ENCODE measurements at regions not wholly inside any gene's neighbourhood (a gene's known extent, or its start where the extent isn't known, plus 50 kb on each side); places are given as distances from the start of the nearest gene placed in this dataset.

DNA sequence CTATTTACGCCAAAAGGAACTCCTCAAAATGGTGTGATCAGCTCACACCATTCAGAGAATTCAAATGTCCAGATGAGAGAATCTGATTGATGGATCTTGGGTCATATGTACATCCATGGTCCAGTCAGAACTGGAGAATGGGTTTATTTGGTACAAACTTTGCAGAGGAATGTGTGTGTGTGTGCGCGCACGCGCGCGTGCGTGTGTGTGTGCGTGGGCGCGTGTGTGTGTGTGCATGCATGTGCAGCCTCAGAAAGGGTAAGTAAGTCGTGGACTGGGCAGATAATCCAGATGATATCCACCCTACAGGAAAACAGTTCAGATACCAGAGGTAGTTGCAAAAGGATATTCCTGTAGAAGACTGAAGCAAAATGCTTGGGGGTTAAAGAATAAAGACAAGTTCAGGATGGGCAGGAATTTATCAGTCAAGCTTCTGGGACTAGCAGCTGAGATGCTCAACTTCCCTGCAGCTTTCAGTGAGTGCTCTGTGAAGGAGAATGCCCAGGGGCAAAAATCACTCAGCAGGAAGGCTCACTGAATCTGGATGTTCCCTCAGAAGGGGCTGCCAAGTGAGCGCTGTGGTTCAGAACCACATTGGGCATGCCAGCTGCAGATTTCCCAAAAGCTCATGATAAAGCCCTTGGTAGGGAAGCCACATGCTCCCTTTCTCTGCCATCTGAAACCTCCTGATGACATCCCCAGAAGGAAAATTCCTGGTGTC is 440.5 kb upstream of the SGCD start:
- no peak for ATAC-seq

DNA sequence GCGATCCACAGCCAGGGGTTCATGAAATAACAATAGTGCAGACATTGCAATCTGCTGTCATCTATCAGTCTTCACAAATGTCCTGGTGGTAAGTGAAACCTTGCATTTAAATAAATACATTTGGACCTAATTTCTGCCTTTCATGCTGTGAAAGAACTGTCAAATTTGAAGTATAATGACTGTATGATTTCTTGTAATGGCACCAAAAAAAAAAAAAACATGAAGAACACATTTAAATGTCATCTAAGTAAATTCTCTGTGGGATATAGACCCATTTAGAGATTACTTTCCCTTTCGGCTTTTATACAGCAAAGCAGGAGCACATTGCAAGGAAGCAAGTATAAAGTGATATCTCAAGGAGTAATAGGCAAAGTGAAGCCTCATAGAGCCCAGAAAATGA is 431.5 kb upstream of the SGCD start:
- TF ChIP-seq, protein P1, sequence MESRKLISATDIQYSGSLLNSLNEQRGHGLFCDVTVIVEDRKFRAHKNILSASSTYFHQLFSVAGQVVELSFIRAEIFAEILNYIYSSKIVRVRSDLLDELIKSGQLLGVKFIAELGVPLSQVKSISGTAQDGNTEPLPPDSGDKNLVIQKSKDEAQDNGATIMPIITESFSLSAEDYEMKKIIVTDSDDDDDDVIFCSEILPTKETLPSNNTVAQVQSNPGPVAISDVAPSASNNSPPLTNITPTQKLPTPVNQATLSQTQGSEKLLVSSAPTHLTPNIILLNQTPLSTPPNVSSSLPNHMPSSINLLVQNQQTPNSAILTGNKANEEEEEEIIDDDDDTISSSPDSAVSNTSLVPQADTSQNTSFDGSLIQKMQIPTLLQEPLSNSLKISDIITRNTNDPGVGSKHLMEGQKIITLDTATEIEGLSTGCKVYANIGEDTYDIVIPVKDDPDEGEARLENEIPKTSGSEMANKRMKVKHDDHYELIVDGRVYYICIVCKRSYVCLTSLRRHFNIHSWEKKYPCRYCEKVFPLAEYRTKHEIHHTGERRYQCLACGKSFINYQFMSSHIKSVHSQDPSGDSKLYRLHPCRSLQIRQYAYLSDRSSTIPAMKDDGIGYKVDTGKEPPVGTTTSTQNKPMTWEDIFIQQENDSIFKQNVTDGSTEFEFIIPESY (IDR thresholded peaks at IDR 0.05; ENCODE audit: extremely low read depth, insufficient replicate concordance, low read length), result no peak
- TF ChIP-seq JUND (IDR thresholded peaks at IDR 0.05) (no peak), RAD21 (IDR thresholded peaks at IDR 0.05; ENCODE audit: low read depth) (no peak), EGR1 (IDR thresholded peaks at IDR 0.05; ENCODE audit: low read depth) (no peak), ELF1 (IDR thresholded peaks at IDR 0.05; ENCODE audit: borderline replicate concordance, low read depth) (no peak), FOSL1 (IDR thresholded peaks at IDR 0.05; ENCODE audit: low read depth) (no peak), SIN3A (IDR thresholded peaks at IDR 0.05; ENCODE audit: low read depth) (no peak), EZH2phosphoT487 (IDR thresholded peaks at IDR 0.05; ENCODE audit: borderline replicate concordance) (no peak), CEBPB (IDR thresholded peaks at IDR 0.05; ENCODE audit: low read depth) (no peak), SRF (IDR thresholded peaks at IDR 0.05; ENCODE audit: low read depth) (no peak), SP1 (IDR thresholded peaks at IDR 0.05; ENCODE audit: low read depth) (no peak), POLR2AphosphoS5 (IDR thresholded peaks at IDR 0.05; ENCODE audit: low read depth, low read length) (no peak)
- TF ChIP-seq, protein P2, sequence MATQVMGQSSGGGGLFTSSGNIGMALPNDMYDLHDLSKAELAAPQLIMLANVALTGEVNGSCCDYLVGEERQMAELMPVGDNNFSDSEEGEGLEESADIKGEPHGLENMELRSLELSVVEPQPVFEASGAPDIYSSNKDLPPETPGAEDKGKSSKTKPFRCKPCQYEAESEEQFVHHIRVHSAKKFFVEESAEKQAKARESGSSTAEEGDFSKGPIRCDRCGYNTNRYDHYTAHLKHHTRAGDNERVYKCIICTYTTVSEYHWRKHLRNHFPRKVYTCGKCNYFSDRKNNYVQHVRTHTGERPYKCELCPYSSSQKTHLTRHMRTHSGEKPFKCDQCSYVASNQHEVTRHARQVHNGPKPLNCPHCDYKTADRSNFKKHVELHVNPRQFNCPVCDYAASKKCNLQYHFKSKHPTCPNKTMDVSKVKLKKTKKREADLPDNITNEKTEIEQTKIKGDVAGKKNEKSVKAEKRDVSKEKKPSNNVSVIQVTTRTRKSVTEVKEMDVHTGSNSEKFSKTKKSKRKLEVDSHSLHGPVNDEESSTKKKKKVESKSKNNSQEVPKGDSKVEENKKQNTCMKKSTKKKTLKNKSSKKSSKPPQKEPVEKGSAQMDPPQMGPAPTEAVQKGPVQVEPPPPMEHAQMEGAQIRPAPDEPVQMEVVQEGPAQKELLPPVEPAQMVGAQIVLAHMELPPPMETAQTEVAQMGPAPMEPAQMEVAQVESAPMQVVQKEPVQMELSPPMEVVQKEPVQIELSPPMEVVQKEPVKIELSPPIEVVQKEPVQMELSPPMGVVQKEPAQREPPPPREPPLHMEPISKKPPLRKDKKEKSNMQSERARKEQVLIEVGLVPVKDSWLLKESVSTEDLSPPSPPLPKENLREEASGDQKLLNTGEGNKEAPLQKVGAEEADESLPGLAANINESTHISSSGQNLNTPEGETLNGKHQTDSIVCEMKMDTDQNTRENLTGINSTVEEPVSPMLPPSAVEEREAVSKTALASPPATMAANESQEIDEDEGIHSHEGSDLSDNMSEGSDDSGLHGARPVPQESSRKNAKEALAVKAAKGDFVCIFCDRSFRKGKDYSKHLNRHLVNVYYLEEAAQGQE (IDR thresholded peaks at IDR 0.05; ENCODE audit: low read depth), result no peak
- no peak overlapping the region for H2AFZ ChIP-seq (ENCODE audit: low read depth, low read length, poor library complexity, severe bottlenecking)
- H4K20me1 ChIP-seq (ENCODE audit: insufficient read depth), result no peaks in the 10 kb centered on the region
- no peaks in the 10 kb centered on the region for H3K79me2 ChIP-seq (ENCODE audit: insufficient read depth, low read length)
- intact Hi-C loops (cut with micrococcal nuclease), result no loop called here
- ChIA-PET CTCF (no interaction called here), RAD21 (ENCODE audit: low non-redundant PET in 1 of 2, low total read pairs in 2 of 2, uncharacterized antibody in 2 of 2, unreplicated experiment in 2 of 2) (no interaction called here), POLR2A (no interaction called here)
- no peak overlapping the region for H3K4me3 ChIP-seq (replicated peaks in 1 of 2; ENCODE audit: low read depth in 1 of 2, low read length in 2 of 2)
- no peak overlapping the region for H3K27ac ChIP-seq (ENCODE audit: low read depth, low read length)
- ATAC-seq (no peak), DNase-seq (ENCODE audit: low read depth, low spot score) (no peak)
- H3K36me3 ChIP-seq (ENCODE audit: control insufficient read depth in 1 of 2, insufficient read depth in 2 of 2, low read length in 2 of 2), result no peaks in the 10 kb centered on the region
- BruUV-seq (replicated peaks), result no TSS peak
- no peak overlapping the region for H3K9ac ChIP-seq (ENCODE audit: low read length)
- H3K9me3 ChIP-seq (ENCODE audit: control insufficient read depth in 1 of 2, insufficient read depth in 1 of 2, low read depth in 1 of 2, low read length in 2 of 2), result peaks cover 0 to 6% of the 10 kb centered on the region in 2 experiments; a peak in 2 of 4 replicates
- H3K4me1 ChIP-seq (ENCODE audit: control insufficient read depth in 1 of 2, insufficient read depth in 2 of 2, low read length in 2 of 2), result no peaks in the 10 kb centered on the region
- no peaks in the 10 kb centered on the region for H3K27me3 ChIP-seq (ENCODE audit: insufficient read depth, low read length)
- no peaks in the 10 kb centered on the region for H3K9me2 ChIP-seq (ENCODE audit: insufficient read depth)
- H3K4me2 ChIP-seq (ENCODE audit: low read length), result no peak overlapping the region

More for the DNA sequence above, 440.5 kb upstream of the SGCD start:
- Histone ChIP-seq H3K9me3 (ENCODE audit: control insufficient read depth in 1 of 2, insufficient read depth in 1 of 2, low read depth in 1 of 2, low read length in 2 of 2) (peaks cover 6% of the 10 kb centered on the region in 2 experiments; a peak in 2 of 4 replicates), H3K9me2 (ENCODE audit: insufficient read depth) (no peaks in the 10 kb centered on the region), H3K4me2 (ENCODE audit: low read length) (no peak overlapping the region), H3K36me3 (ENCODE audit: control insufficient read depth in 1 of 2, insufficient read depth in 2 of 2, low read length in 2 of 2) (no peaks in the 10 kb centered on the region), H3K79me2 (ENCODE audit: insufficient read depth, low read length) (no peaks in the 10 kb centered on the region), H3K4me1 (ENCODE audit: control insufficient read depth in 1 of 2, insufficient read depth in 2 of 2, low read length in 2 of 2) (no peaks in the 10 kb centered on the region), H4K20me1 (ENCODE audit: insufficient read depth) (no peaks in the 10 kb centered on the region), H3K9ac (ENCODE audit: low read length) (no peak overlapping the region), H3K4me3 (replicated peaks in 1 of 2; ENCODE audit: low read depth in 1 of 2, low read length in 2 of 2) (no peak overlapping the region), H3K27me3 (ENCODE audit: insufficient read depth, low read length) (no peaks in the 10 kb centered on the region), H3K27ac (ENCODE audit: low read depth, low read length) (no peak overlapping the region), H2AFZ (ENCODE audit: low read depth, low read length, poor library complexity, severe bottlenecking) (no peak overlapping the region)
- CTCF ChIA-PET, result no interaction called here
- no TSS peak for BruUV-seq (replicated peaks)
- TF ChIP-seq JUND (IDR thresholded peaks at IDR 0.05) (no peak), ZFX (IDR thresholded peaks at IDR 0.05) (no peak), CEBPB (IDR thresholded peaks at IDR 0.05; ENCODE audit: low read depth) (no peak), SRF (IDR thresholded peaks at IDR 0.05; ENCODE audit: low read depth) (no peak), EZH2 (IDR thresholded peaks at IDR 0.05) (no peak)
- TF ChIP-seq, protein P3, sequence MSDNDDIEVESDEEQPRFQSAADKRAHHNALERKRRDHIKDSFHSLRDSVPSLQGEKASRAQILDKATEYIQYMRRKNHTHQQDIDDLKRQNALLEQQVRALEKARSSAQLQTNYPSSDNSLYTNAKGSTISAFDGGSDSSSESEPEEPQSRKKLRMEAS (IDR thresholded peaks at IDR 0.05), result no peak
- RAD21 ChIA-PET (ENCODE audit: low non-redundant PET in 1 of 2, low total read pairs in 2 of 2, uncharacterized antibody in 2 of 2, unreplicated experiment in 2 of 2), result no interaction called here
- intact Hi-C loops (cut with micrococcal nuclease), result no loop called here
- DNase-seq (ENCODE audit: low read depth, low spot score), result no peak
- POLR2A ChIA-PET, result no interaction called here
